ENCODE measurements at regions not wholly inside any gene's neighbourhood (a gene's known extent, or its start where the extent isn't known, plus 50 kb on each side); places are given as distances from the start of the nearest gene placed in this dataset.

DNA sequence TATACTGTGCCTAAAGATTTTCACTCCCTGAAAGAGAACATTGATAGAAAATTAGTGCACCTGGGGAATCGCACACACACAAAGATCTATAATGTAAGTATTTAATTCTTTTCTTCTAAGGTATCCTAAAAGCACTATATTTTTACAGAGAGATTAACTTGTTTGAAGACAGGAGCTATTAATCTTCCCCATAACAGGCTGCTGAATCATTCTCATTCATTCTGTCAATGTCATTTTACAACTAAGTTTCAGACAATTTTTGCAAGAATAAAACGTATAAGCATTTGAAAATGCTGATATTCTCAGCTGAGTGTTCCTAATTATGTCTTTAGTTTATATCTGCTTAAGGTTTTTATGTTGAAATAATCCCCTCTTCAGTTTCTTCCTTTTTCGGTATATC is 776.7 kb downstream of the NXPH1 start:
- TF ChIP-seq POLR2AphosphoS5 (IDR thresholded peaks at IDR 0.05; ENCODE audit: low read depth, low read length) (no peak), SIN3A (IDR thresholded peaks at IDR 0.05; ENCODE audit: borderline replicate concordance, insufficient read depth, low read length) (no peak), TAF1 (IDR thresholded peaks at IDR 0.05; ENCODE audit: borderline replicate concordance, insufficient read depth, low read length) (no peak)
- TF ChIP-seq, protein P1, sequence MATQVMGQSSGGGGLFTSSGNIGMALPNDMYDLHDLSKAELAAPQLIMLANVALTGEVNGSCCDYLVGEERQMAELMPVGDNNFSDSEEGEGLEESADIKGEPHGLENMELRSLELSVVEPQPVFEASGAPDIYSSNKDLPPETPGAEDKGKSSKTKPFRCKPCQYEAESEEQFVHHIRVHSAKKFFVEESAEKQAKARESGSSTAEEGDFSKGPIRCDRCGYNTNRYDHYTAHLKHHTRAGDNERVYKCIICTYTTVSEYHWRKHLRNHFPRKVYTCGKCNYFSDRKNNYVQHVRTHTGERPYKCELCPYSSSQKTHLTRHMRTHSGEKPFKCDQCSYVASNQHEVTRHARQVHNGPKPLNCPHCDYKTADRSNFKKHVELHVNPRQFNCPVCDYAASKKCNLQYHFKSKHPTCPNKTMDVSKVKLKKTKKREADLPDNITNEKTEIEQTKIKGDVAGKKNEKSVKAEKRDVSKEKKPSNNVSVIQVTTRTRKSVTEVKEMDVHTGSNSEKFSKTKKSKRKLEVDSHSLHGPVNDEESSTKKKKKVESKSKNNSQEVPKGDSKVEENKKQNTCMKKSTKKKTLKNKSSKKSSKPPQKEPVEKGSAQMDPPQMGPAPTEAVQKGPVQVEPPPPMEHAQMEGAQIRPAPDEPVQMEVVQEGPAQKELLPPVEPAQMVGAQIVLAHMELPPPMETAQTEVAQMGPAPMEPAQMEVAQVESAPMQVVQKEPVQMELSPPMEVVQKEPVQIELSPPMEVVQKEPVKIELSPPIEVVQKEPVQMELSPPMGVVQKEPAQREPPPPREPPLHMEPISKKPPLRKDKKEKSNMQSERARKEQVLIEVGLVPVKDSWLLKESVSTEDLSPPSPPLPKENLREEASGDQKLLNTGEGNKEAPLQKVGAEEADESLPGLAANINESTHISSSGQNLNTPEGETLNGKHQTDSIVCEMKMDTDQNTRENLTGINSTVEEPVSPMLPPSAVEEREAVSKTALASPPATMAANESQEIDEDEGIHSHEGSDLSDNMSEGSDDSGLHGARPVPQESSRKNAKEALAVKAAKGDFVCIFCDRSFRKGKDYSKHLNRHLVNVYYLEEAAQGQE (IDR thresholded peaks at IDR 0.05; ENCODE audit: insufficient read depth in 1 of 2, low read depth in 2 of 2, low read length in 2 of 2): no peak

Measured in PFSK-1 (cell line).